NCI-H128 (cell line): ENCODE measurements at regions not wholly inside any gene's neighbourhood (a gene's known extent, or its start where the extent isn't known, plus 50 kb on each side); places are given as distances from the start of the nearest gene placed in this dataset.
"Not testable (repeated sequence)": the region's sequence is repeated elsewhere in the genome, so short reads cannot be mapped to it uniquely, and the experiment has no call there.

Source experiments
- DNase-seq: peaks from one replicate; lab custom pipeline; 2025; ENCODE audit not compliant: unreplicated experiment; lab: John Stamatoyannopoulos, UW

DNA sequence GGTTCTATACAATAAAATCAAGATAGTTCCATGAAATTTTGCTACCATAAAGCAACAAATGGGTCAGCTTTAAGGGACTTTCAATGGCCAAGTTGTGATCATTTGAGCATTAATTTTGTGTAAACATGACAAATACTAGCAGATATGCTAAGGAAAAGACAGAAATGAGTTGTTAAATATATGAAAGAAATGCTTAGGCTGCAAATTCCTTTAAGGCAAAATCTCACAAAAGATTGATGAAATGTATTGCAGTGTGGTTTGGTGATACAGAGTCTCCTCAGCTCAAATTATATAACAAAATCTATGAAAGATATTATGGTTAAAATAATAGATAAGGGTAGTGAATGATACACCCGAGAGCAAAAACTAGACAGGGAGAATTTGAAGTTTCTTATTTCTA lies 377.2 kb downstream of the RAP2B start:
- DNase-seq: no peak

DNA sequence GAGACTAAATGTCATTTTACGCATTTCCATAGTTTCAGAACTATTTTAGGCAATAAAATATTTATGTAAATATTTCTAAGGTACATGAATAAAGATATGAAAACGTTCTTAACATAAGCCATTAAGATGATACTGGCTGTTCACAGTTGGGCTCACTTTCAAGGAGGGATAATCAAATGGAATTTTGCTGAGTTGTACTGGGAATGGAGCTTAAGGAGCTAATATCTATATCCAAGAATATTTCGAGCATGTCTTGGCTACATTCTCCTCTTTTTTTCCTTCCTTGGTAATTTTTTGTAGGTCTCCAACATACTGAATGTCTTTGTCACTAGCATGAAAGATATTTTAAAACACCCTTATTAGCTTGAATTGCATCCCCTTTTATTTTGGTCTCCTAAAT lies 383.4 kb downstream of the RAP2B start:
- DNase-seq: no peak

DNA sequence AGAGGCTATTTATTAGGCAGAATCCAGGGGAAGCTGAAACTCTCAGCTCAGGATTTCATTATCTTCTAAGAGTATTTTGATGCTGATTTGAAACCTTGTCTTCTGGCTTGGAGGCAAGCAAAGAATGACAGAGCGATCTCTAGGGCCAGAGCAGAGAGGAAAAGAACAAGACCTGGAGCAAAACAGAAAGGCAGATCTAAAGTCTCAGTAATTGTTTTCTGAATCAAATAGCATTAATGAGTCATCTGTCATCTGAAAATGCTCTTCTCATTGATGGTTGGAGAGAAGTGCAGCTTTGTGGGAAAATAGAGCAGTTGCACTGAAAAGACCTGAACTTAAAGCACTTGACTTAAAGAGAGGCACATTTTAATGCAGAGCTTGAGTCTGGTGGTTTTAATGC lies 385.9 kb downstream of the RAP2B start:
- DNase-seq: no peak

DNA sequence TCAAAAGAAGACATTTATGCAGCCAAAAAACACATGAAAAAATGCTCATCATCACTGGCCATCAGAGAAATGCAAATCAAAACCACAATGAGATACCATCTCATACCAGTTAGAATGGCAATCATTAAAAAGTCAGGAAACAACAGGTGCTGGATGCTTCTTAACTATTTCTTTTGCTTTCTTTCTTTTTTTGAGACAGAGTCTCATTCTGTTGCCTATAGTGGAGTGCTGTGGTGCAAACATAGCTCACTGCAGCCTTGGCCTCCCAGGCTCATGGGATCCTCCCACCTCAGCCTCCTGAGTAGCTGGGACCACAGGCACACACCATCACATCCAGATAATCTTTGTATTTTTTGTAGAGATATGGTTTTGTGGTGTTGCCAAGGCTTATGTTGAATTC lies 387.7 kb downstream of the RAP2B start:
- DNase-seq: not testable (repeated sequence)

DNA sequence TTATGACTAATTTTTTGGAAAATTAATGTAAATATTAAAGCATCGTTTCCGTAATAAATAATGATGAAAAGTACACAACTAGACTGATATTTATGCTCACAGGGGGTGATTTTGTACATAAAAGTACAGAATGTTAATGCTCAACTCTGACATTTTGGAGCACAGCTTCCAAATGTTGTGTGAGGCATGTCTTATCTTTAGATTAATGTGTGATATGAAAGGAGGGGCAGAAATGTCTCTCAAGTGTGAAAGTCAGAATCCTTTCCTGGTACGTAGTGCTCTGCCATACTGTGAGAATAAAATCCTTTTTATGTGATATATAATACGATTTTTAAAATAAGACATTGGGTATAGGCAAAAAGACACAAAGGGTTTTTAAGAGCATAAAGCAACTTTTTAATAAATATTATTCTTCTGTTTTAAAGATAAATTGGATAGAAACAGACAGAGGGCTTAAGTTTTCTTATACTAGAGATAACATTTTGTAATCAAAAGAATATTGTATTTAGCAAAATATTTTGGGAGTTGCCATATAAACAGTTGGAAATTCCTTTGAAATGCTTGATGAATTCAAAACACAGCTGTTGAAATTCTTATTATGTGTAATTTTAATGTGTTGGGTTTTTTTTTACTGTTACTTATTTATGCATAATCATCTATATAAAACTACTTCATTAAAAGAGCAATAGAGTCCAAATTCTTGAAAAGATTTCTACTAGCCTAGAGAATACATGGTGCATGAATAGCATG lies 389.7 kb downstream of the RAP2B start:
- no peak for DNase-seq

DNA sequence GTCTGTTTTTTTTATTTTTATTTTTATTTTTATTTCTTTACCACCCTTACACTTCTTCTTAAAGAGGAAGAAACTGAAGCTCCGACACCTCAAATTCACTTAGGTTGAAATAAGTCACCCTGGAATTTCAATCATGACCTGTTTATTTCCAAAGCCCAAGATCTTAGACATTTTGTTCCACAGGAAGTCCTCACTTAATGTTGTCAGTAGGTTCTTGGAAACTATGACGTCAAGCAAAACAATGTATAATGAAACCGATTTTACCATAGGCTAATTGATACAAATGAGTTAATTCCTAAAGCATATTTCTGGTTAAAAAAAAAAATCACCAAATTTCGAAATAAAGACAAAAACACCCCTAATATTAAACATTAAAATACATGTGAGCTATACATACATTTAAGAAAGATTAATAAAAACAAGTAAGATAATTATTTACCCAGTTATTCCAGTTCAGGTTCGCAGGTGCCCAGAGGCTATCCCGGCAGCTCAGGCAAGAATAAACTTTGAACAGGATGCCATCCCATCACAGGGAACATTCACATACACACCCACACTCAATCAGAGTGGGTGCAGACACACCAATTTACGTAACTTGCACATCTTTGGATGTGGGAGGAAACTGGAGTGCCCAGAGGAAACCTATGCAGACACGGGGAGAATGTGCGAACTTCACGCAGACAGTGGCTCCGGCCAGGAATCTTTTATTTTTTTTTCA lies 391.0 kb downstream of the RAP2B start:
- no peak for DNase-seq

DNA sequence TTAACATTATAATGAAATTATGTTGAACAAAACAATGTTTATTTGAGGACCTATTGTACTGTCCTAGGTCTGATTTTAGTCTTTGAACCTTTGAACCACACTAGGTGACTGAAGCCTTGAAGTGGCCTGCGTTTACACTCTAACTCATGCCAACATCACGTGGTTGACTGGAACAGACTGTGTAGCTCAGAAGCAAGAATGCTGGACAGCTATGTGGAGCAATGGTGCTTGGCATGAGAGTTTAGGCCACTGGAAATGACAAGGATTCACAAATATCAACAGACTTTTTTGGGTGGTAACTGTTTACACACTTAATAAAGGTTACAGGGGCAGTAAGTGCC lies 391.5 kb downstream of the RAP2B start:
- no peak for DNase-seq

DNA sequence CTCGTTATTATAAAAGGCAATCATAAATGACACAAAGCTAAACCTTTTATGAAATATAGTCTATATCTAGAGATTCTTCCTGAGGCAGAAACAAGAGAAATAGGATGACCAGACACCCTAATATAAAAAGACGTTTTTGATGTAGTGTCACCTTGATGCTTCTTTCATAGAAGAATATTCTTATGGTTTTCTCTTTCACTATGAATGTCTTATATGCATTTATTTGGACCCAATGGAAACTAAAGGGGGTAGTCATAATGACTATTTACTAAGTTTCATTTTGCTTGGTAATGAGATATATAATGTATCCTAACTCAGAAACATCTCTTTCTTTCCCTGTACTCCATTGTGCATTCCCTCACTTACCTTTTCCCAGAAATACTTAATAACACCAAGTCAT lies 393.9 kb downstream of the RAP2B start:
- DNase-seq: no peak

DNA sequence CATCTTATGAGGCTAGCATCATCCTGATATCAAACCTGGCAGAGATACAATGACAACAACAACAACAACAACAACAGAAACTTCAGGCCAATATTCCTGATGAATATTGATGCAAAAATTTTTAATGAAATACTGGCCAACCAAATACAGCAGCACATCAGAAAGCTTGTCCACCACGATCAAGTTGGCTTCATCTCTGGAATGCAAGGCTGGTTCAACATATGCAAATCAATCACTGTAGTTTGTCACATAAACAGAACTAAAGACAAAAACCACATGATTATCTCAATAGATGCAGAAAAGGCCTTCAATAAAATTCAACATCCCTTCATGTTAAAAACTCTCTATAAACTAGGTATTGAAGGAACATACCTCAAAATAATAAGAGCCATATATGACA lies 397.3 kb downstream of the RAP2B start:
- not testable (repeated sequence) for DNase-seq

DNA sequence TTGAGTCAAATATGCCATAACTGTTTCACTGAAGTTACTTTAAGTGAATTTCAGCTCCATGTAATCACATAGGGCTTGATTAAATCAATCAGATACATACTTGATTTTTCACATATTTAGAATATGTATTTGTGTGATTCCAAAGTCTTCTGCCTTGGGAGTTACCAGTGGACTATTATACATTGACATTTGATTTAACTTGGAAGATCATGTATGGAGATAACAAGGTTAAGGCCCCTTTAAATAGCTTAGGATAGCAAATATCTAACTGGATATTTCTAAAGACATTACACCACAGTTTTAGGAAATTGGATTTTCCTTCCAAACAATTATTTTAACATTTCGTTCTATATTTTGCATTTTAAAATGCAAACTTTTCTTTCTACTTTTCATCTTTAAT lies 405.0 kb downstream of the RAP2B start:
- DNase-seq: no peak

DNA sequence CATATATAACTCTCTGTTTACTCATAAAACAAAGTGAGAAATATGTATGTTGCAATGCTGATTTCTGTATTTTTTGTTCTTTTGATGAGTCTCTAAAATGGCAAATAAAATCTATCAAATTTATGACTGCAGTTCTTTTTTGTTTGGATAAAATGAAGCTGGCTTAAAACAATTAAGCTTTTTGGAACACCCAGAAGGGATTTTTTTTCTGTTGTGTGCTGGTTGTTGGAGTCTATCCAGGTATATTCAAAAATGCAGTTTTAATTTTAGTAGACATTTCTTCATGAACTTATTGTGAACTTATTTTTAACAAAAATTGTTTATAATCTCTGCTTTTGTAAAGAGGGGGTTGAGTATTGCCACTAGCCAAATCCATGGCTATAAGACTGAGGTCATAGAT lies 405.5 kb downstream of the RAP2B start:
- DNase-seq: no peak

DNA sequence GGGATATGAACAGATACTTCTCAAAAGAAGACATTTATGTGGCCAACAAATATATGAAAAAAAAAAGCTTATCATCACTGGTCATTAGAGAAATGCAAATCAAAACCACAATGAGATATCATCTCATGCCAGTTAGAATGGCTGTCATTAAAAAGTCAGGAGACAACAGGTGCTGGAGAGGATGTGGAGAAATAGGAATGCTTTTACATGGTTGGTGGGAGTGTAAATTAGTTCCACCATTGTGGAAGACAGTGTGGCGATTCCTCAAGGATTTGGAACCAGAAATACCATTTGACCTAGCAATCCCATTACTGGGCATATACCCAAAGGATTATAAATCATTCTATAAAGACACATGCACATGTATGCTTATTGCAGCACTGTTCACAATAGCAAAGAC lies 408.5 kb downstream of the RAP2B start:
- not testable (repeated sequence) for DNase-seq

DNA sequence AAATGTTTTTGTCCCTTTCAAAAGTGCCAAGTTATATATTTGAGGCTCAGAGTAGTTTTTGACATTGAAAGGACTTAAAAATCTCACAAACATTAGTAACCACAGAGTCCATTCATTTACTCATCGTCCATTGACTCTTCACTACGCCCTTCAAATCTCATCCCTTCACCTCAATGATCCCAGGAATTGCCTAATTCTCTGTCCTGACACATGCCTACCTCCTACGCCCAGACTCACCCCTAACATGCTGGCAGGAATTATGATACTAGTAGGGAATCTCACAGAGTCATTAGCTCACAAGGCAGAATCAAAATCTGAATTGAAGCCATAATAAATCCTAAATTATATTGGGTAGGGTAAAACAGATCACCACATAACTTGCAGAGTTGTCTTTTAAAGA lies 410.1 kb downstream of the RAP2B start:
- DNase-seq: no peak

DNA sequence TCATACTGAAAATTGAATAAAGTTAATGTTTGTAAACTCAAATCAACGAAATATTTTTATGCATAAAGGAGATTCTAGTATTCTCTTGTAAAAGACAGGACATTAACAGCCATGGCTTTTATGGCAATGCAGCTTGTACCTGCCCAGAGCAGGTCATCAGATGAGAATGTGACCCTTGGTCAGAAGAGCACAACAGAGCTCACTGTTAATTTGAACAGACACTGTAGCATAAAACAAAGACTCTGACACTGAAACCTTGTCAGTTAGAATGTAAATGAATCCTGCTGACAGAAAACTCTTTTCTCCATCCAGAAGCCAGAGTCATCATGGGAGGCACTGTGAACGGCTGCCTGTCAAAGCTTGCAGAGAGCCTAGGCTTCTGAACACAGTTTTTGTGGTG lies 410.6 kb downstream of the RAP2B start:
- DNase-seq: no peak

DNA sequence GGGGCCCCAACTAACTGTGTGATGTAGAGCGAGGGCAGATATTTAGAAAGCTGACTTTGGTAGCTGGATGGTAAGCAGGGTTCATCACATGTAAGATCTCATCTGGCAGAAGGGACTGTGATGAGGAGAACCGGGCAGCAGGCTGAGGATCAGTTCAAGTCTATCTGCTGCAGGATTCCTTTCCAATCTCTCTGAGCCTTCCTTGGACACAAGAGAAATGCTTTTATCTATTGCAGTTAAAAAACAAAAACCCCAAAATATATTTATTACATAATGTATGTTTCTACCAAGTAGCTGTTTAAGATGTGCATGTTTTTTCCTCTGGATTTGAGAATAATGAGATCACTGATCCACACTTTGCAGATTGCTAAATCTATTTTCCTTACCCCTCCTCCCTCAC lies 411.5 kb downstream of the RAP2B start:
- no peak for DNase-seq

DNA sequence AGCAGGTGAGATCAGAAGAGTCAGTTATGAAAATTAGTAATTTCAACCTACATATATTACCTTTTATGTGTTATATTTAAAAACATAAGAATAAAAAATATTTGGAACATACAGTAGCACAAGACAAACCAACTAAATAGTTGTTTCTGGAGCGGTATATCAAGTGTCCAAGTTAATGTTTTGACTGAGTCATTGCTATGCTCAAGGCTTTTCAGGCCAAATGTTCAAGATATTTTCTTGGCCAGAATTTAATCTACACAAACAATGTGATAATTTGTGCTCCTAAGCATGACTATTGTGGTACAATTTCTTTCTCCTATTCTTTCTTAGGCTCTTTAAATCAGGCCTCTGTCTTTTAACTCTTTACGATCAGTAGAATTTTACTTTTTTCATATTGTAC lies 412.4 kb downstream of the RAP2B start:
- DNase-seq: no peak

DNA sequence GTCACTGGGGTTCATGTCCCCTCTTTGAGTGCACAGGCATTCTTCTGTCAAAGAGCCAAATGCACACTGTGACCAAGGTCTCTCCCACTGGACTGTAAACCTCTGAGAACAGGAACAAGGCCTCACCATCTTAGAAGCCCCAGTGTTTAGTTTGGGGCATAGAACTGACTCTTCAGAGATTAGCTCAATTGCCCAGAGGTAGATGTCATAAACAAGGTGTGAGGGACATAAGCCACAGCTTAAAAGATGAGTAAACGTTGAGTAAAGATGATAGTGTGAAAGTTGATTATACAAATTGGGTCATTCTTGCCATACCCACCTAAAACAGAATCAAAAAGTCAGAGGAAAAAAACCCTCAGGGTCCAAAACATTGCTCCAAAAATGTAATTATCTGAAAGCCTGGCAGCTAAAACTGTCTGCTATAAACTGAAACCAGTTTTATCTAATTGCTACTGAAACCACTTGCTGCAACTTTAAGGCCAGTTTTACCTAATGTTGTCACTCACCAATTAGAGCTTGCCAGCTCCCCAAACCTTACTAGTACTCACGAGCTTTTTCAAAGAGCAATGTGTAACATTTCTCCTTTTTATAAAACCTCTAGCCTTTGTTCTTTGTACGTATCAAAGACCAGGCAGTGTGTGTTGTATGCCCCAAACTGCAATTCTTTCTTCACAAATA lies 415.2 kb downstream of the RAP2B start:
- no peak for DNase-seq

DNA sequence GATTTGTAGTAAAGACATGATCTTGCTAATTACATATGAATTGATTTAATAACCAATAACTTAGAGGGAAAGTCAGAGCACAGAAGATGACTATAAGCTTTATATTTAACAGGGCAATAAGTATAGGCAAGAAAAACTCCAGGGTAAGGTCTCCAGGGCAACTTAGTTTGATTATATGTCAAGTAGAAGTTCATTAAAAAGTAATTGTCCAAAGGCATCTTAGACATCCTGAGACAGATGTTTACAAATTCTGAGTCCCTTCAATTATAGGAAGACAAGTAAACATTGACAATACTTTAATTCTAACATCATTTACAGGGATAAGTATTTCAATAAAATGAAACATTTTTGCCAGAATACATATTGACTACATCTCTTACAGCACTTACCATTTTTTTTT lies 416.0 kb downstream of the RAP2B start:
- DNase-seq: no peak

DNA sequence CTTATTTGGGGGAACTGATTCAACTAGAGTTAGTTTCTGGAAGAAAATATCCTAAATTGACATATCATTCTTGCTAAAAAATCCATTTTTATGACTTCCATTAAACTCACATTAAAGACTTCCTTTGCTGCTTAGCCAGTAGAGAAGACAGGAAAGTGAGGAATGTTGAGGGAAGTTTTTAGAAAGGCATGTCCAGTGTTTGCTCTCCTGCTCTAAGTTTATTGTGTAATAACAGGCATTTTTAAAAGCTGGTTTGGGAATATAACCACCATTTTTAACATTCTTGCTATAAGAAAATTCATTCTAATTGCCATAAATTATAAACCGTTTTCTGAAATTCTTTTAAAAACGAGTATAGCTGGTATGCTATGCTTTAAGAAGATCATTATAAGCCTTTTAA lies 428.0 kb downstream of the RAP2B start:
- no peak for DNase-seq

DNA sequence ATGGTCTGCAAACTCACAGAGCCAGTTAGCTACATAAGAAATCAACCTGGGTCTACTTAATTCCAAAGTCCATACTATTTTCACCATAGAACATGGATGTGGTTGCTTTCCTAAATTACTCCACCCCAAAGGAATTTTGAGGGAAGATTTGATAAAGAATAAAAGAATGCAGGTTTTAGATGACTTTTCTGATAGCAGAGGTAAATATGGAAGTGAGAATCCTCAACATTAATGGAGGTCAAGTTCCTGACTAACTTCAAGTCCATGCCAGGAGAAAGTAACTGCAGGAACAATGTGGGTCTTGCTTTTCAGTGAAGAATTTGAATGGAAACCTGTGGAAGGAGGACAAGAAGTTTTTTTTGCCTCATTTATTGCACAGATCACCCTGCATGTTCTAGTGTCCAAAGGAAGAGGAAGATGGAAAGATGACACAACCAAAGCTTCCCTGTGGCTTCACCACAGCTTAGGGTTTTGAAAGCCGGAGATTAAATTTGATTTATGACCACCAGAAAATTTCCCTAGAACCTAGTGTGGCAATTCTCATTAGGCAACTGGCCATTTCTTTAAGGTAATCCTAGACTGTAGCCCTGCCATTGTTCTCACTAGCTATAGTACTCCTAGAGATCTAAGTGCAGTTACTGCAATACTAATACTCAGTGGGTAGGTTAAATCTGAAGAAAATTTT lies 429.7 kb downstream of the RAP2B start:
- DNase-seq: no peak

DNA sequence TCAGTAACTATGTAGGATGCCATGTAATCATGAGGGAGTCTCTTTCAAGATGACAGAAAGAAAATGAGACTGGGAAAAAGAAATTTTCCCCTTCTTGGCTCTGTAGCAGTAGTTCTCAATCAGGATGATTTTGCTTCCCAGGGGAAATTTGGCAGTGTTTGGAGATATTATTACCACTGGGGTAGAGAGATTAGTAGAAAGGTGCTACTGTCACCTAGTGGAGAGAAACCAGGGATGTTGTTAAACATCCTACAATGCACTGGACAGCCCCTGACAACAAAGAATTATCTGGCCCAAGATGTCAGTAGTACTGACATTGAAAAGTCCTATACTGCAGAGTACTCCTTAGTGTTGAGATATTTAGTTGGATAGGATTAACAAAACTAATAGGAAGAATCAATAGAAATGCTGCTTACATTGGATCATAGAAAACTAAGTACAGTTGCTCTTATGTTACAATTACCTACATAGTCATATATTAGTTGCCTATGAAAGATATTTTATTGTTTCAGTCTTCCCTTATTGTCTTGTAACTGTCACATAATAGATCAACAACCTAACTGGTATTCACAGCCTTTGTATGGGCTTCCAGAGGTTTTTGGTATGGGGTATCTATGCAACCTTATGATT lies 433.3 kb downstream of the RAP2B start:
- no peak for DNase-seq
